ENCODE measurements at regions not wholly inside any gene's neighbourhood (a gene's known extent, or its start where the extent isn't known, plus 50 kb on each side); places are given as distances from the start of the nearest gene placed in this dataset.

DNA sequence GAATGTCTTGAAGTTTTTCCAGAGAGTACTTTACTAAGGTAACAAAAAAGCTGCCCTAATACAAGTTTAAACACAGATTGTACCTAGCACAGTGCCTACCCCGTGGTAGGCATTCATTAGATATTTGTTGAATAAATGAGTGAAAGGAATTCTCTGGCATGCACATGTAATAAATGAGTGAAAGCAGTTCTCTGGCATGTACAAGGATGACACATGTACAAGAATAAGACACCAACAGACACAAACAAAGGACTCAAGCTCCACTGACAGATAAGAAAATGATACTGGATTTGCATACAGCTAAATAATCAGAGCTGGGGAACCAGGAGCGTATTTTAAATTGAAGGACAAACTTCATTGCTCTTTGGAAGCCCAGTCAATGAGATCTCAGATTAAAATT lies 535.8 kb downstream of the EFNA5 start:
- no peak for DNase-seq

- DNase-seq, result no peak
These were observed 541.7 kb downstream of the EFNA5 start for GRCh38 chr5:107129051-107129450.

- DNase-seq, result no peak
These were observed 542.9 kb downstream of the EFNA5 start for GRCh38 chr5:107127878-107128277.

- no peak for DNase-seq
These were observed 544.4 kb downstream of the EFNA5 start for GRCh38 chr5:107126341-107126740.

GRCh38 chr5:107124376-107124775 lies 546.4 kb downstream of the EFNA5 start:
- no peak for DNase-seq

DNA sequence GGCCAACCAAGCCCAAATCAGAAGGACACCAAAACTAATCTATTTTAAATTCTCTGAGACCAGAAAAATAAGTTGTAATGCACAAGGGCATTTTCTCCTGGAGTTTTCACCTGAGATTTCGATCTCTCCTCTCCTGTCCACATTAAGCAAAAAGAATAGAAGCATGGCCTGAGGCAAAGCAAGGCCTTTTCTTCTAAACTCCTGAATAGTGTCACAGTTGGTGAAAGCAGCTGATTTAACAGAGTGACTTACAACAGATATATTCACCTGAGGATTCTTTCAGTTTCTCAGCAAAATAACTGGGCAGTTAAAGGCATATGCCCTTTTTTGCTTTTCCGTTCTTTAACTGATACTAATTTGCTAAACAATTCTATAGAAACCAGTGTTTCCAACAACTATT lies 547.7 kb downstream of the EFNA5 start:
- DNase-seq, result no peak

DNA sequence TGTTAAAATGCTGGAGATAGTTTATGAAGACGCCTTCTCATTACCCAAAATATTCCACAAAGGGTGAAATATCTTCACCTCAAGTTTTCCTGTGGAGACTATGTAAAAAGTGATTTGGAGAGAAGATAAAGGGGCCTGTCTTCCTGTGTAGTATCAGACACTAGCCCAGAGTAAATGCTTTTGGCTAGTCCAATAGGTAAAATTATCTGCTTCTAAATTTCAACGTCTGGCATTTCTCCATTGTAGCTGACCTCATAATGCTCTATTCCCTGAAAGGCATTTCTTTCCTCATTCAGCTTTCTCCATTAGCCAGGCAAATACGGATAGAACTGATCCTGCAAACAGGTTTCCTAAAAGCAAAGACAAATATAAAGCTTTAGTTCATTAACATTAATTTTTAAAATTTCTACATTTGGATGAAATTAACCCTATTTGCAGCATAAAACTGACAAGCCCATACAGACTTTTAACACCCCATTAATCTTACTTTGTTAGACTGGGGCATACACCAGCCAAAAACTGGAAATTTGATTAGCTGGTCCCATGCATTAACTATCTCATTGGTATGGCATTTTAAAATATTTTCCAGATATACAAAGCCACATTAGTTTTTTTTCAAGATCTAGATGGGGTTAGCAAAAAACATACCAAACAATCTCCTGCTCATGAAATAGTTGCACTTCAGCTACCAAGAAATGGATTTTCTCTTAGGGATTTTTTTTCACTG lies 548.8 kb downstream of the EFNA5 start:
- no peak for DNase-seq

GRCh38 chr5:107119656-107120055 lies 551.1 kb downstream of the EFNA5 start:
- DNase-seq, result no peak

DNA sequence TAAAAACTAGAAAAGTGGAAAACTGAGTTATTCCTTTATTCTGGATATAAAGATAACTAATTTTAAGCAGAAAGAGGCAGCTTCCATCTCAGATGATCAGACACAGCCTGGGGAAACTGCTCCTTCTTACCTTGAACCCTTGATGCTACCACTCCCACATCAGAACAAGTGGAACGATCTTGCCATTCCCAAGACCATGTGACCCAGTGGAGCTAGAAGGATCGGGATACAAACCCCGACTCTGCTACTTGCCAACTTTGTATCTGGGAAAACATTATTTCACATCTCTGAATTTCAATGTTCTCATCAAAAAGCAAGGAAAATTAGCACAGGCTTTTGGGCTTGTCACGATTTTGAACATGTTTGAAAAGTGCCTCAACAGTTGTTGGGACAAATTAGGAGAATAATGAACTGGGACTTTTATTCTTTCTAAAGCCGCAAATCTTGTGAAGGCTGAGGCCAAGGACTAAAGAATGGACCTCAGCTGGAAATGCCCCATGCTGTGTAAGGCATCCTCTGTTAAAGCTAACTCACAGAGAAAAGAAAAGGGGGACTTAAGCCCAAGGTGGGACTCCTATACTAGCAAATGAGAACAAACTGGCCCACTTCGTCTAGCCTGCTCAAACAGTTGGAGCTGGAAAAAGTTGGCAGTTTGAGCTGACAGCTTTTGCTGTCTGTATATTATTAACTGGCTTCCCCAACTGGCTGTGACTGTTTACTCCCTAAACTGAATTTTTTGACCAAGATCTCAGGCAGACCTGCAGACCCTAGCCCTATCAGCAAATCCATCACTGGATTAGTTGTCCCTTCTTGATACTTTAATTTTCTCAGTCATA lies 552.3 kb downstream of the EFNA5 start:
- no peak for DNase-seq

DNA sequence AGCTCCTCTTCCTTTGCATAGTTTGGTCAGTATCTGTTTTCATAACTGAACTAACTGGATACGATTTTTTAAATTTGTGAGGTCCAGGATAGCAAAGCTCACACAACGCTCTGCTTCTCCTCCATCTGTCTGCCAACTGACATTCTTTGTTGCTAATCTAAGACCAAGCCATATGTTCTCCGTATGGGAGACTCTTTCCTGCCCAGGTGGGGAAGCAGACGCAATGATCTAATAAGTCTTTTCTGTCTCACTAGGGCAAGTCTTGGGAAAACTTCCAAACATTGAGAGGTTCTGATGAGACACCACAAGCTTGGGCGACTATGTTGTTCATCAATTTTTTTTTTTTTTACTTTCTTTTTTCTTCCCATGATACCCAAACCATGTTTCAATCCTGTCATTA lies 558.5 kb downstream of the EFNA5 start:
- DNase-seq, result no peak

DNA sequence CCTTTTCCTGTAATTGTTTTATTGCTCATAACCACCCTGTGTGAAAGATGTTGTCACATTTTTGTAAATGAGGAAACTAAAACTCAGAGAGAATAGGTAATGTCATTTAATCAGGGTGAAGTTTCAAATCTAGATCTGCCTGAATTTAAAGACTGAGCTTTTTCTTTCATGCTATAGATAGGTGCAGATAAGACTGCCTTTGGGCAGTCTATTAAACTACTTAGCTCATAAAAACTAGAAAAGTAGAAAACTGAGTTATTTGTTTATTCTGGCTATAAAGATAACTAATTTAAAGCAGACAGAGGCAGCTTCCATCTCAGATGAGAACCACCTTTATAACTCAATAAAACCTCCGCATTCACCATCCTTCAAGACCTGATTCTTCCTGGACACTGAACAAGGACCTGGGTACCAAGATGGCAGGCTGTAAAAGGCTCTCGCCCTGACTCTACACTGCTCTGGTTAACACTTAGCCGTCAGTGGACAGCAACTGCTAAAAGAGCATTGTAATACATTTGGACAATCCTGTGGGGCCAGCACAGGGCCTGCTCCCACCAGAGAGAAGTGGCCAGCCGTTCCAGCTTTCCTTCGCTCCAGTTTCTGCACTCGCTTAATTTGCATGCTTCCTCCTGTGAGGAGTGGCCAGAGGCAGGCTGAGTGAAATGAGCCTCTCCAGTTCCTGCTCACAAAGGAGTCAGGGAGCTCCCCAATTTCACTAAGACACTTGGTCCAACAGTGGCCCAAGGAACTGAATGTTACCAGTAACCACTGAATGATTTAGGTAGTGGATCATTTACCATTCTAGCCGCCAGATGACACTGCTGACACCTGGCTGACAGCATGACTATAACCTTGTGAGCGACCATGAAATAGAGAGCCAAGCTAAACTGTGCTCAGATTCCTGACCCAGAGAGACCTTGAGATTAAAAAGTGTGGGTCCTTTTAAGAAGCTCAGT lies 566.4 kb downstream of the EFNA5 start:
- DNase-seq, result no peak

DNA sequence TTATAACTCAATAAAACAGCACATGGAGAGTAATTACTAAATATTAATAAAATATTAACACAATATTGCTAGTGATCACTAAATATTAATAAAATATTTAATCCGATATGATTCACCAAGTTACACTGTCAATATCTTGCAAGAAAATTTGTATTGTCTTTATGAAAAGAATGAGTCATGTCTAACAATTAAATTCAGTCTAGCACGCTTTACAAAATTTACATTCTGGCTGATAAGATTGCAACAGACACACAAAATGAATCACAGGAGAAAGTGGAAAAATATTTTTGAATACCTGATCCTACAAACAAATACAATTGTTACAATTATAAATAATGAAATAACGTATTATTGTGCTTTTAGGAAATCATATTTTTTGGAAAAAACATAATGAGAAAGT lies 567.2 kb downstream of the EFNA5 start:
- no peak for DNase-seq

DNA sequence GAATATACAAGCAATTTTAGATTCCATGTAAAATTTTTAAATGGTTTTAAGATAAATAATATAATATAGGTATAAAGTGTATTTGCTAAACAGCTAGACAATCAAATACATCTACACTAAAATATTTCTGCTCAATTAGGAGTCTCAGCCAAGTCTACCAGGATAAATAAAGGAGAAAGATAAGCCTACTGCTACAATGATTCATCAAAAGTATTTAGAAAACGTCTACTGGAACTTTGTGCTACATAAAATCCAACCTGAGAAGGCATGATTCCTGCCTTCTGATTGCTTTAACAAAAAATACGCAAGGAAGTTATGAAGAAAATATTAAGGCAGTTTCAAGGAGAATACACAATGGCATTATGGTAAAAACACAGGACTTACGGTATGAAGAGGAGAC lies 570.6 kb downstream of the EFNA5 start:
- no peak for DNase-seq

- DNase-seq, result no peak
These were observed 571.2 kb downstream of the EFNA5 start for GRCh38 chr5:107099506-107099905.

DNA sequence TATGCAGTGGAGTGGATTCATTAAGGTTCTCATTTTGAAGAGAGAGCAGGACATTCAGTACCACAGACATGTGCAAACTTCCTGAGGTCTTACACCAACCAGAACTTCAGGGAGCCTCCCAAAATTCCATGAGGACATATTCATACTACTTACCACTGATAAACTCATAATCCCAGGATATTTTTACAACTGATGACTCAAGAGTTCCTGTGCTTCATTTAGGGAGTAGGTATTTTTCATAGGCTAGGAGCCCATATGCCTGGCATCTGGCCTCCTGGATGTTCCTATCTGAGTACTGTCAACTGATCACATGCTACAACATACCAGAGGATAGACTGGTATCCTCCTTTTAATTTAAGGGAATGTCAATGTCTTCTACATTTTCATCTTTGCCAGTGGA lies 578.0 kb downstream of the EFNA5 start:
- no peak for DNase-seq

DNA sequence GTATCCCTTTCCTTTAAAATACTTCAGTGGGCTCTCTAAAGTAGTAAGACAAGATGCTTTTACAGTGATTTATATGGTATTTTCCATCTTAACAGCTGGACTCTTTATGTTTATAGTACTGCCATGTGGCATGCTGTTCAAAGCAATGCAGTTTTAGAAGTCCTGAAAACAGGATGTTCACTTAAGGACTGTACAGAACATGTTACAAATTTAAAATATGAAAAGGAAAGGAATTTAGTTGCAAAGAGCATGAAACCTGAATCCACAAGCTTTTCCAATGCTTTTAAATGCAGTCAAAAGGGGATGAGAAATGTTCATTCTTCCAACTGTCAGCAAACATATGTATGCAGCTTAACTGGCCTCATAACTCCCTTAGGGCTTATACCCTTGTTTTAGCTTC lies 580.2 kb downstream of the EFNA5 start:
- no peak for DNase-seq

GRCh38 chr5:107088907-107089306 lies 581.8 kb downstream of the EFNA5 start:
- no peak for DNase-seq

DNA sequence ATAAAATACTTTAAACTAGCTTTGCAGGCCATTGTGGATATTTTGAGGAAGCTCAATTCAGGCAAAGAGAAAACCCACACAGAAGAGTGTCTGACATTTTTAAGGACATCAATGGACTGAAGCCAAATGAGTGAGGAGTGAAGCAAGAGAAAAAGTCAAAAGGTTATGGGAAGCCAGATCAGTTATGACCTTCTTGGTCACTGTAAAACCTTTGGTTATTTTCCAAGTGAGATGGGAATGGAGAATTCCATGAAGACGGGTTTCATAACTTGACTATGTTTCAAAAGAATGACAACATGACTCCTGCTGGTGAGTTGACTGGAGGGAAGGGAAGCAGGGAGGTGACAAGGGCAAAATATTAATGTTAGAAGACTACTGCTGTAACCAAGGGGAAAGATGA lies 585.2 kb downstream of the EFNA5 start:
- no peak for DNase-seq

DNA sequence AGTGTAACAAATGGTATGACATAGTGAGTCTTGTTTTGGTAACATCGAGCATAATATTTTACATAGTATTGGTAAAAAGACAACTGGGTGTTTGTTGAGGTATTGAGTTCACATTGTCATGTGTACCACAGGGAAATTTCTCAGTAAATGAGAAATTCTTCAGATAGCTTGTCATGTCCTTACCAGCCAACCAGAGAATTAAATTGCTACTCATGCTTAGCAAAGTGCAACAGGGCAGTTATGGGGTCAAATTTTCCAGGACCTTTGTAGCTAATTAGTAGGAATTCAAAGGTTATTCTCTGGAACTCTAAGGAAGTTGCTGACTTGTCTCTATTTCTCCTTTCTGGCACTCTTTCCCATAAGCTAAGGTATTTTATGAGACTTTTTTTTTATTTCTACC lies 595.7 kb downstream of the EFNA5 start:
- no peak for DNase-seq

DNA sequence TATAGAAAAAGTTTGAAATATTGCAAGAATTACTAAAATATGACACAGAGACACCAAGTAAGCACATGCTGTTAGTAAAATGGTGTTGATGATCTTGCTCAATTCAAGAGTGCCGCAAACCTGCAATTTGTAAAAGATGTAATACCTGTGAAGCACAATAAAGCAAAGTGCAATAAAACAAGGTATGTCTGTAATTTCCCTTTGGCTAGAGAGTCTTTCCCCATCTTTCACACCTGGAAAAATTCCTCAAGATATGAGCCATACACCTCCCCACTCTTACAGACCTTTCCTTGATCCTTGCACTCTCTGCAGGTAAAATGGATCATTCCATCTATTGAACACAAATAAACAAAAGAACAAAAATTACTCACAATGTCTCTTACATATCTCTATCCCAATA lies 597.8 kb downstream of the EFNA5 start:
- no peak for DNase-seq

DNA sequence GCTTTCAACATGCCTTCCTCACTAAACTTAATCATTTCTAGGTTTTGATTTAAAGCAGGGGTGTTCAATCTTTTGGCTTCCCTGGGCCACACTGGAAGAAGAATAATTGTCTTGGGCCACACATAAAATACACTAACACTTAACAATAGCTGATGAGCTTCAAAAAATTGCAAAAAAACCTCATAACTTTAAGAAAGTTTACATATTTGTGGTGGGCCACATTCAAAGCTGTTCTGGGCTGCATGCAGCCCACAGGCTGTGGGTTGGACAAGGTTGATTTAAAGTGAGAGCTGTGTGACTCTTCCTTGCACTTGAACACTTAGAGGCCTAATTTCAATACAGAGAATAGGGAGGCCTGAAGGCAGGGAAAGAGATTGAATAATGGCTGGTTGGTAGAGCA lies 598.3 kb downstream of the EFNA5 start:
- DNase-seq, result no peak

- DNase-seq, result no peak
These were observed 602.0 kb downstream of the EFNA5 start for GRCh38 chr5:107068782-107069181.

DNA sequence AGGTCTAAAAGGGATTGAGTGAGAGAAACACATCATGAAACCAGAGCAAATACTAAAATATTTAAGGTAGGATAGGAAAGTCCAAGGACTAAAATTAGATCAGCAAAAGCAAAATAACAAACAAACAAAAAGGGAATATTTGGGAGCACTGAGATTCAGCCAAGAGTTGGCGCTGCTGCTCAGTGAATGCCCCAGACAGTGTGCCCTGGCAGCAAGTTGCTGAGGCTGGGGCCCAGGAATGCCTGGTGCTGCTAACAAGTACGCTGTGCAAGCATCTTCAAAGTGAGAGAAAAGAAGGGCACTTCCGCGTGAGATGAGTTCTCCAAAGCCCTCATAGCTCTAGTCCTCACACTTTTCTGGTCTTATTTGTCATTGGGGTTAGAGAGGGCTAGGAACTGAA lies 603.3 kb downstream of the EFNA5 start:
- no peak for DNase-seq
